Liver (tissue), 8 donors: ENCODE measurements at regions not wholly inside any gene's neighbourhood (a gene's known extent, or its start where the extent isn't known, plus 50 kb on each side); places are given as distances from the start of the nearest gene placed in this dataset.

Experiments
- DNase-seq: peaks from one replicate; pipeline ENCODE4 v3.0.0-alpha.2; 2017; ENCODE audit warnings: low spot score
- H3K27ac ChIP-seq, 2 donors: one replicate each; pipeline ENCODE4 v1.7.0; 2013; ENCODE audit warnings: inconsistent platforms in 2 of 2, low read length in 2 of 2, control low read depth in 1 of 2, low read depth in 1 of 2, mild to moderate bottlenecking in 1 of 2
- H3K27me3 ChIP-seq, 4 donors: one replicate each; pipeline versions ENCODE4 v1.6.1 to v1.7.0; 2013; ENCODE audit warnings: low read length in 3 of 4, inconsistent platforms in 1 of 4, mild to moderate bottlenecking in 1 of 4, moderate library complexity in 1 of 4; ENCODE audit not compliant: control insufficient read depth in 4 of 4, insufficient read depth in 4 of 4
- H3K36me3 ChIP-seq, 4 donors: one replicate each; pipeline versions ENCODE4 v1.6.1 to v1.7.0; 2013; ENCODE audit warnings: low read length in 3 of 4, mild to moderate bottlenecking in 3 of 4, low read depth in 1 of 4, moderate library complexity in 1 of 4; ENCODE audit not compliant: control insufficient read depth in 4 of 4, insufficient read depth in 3 of 4
- H3K4me1 ChIP-seq, 4 donors: one replicate each; pipeline versions ENCODE4 v1.6.1 to v1.7.0; 2013; ENCODE audit warnings: low read length in 3 of 4, mild to moderate bottlenecking in 3 of 4, moderate library complexity in 1 of 4; ENCODE audit not compliant: control insufficient read depth in 4 of 4, insufficient read depth in 4 of 4
- H3K4me3 ChIP-seq, 3 donors: one replicate each; pipeline versions ENCODE4 v1.6.1 to v1.7.0; 2013; ENCODE audit warnings: low read length in 3 of 3, control low read depth in 1 of 3, low read depth in 1 of 3, mild to moderate bottlenecking in 1 of 3
- H3K9ac ChIP-seq, 2 donors: one replicate each; pipeline ENCODE4 v1.7.0; 2013; ENCODE audit warnings: low read length in 2 of 2, mild to moderate bottlenecking in 2 of 2, moderate library complexity in 2 of 2, control low read depth in 1 of 2, low read depth in 1 of 2
- H3K9me3 ChIP-seq, 4 donors: one replicate each; pipeline versions ENCODE4 v1.6.1 to v1.7.0; 2013; ENCODE audit warnings: low read length in 3 of 4; ENCODE audit not compliant: control insufficient read depth in 4 of 4
- ATF3 ChIP-seq: IDR thresholded peaks from 2 replicates; pipeline ENCODE4 v1.6.1; 2016; ENCODE audit warnings: antibody characterized with exemption
- CTCF ChIP-seq: fragments of 150-350 bp; IDR thresholded peaks from 2 replicates; pipeline ENCODE4 v1.5.1; 2017; ENCODE audit warnings: improper control_type of control experiment, low read depth, low read length; ENCODE audit not compliant: missing input control
- EGR1 ChIP-seq, 2 donors: IDR thresholded peaks; 2 replicates each; pipeline ENCODE4 v1.6.1; 2016 to 2018; ENCODE audit warnings: antibody characterized with exemption in 2 of 2, low read depth in 2 of 2
- FOXA1 ChIP-seq: IDR thresholded peaks from 2 replicates; pipeline ENCODE4 v1.6.1; 2016; ENCODE audit warnings: antibody characterized with exemption
- FOXA2 ChIP-seq: IDR thresholded peaks from 2 replicates; pipeline ENCODE4 v1.6.1; 2016; ENCODE audit warnings: antibody characterized with exemption
- GABPA ChIP-seq, 2 donors: IDR thresholded peaks in 1 of 2; conservative IDR thresholded peaks in 1 of 2; 2 replicates each; pipeline ENCODE4 v1.6.1; 2016; ENCODE audit warnings: antibody characterized with exemption in 2 of 2, mild to moderate bottlenecking in 1 of 2, moderate library complexity in 1 of 2
- HNF4A ChIP-seq, 2 donors: conservative IDR thresholded peaks; 2 replicates each; pipeline ENCODE4 v1.6.1; 2016; ENCODE audit warnings: antibody characterized with exemption in 2 of 2, mild to moderate bottlenecking in 2 of 2
- HNF4G ChIP-seq: IDR thresholded peaks from 2 replicates; pipeline ENCODE4 v1.6.1; 2016; ENCODE audit warnings: antibody characterized with exemption
- JUND ChIP-seq, 2 donors: IDR thresholded peaks; 2 replicates each; pipeline ENCODE4 v1.6.1; 2016; ENCODE audit warnings: antibody characterized with exemption in 2 of 2
- MAX ChIP-seq: IDR thresholded peaks from 2 replicates; pipeline ENCODE4 v1.6.1; 2016; ENCODE audit warnings: antibody characterized with exemption
- NR2F2 ChIP-seq: IDR thresholded peaks from 2 replicates; pipeline ENCODE4 v1.6.1; 2016; ENCODE audit warnings: antibody characterized with exemption
- RAD21 ChIP-seq, 2 donors: IDR thresholded peaks; 2 replicates each; pipeline ENCODE4 v1.6.1; 2016; ENCODE audit warnings: antibody characterized with exemption in 2 of 2, mild to moderate bottlenecking in 2 of 2
- REST ChIP-seq: IDR thresholded peaks from 2 replicates; pipeline ENCODE4 v1.6.1; 2016; ENCODE audit warnings: antibody characterized with exemption, mild to moderate bottlenecking
- RXRA ChIP-seq, 2 donors: IDR thresholded peaks; 2 replicates each; pipeline ENCODE4 v1.6.1; 2017 to 2018; ENCODE audit warnings: antibody characterized with exemption in 2 of 2, mild to moderate bottlenecking in 1 of 2
- SP1 ChIP-seq: IDR thresholded peaks from 2 replicates; pipeline ENCODE4 v1.6.1; 2018; ENCODE audit warnings: antibody characterized with exemption, mild to moderate bottlenecking
- TAF1 ChIP-seq: conservative IDR thresholded peaks from 2 replicates; pipeline ENCODE4 v1.6.1; 2016; ENCODE audit warnings: antibody characterized with exemption, mild to moderate bottlenecking
- YY1 ChIP-seq: IDR thresholded peaks from 2 replicates; pipeline ENCODE4 v1.6.1; 2016; ENCODE audit warnings: antibody characterized with exemption, mild to moderate bottlenecking
- ZBTB33 ChIP-seq: IDR thresholded peaks from 2 replicates; pipeline ENCODE4 v1.6.1; 2016; ENCODE audit warnings: antibody characterized with exemption
- WGBS: extraction: QIAGEN DNeasy Blood & Tissue Kit; methylation state at CpG from one replicate; pipeline ENCODE4 v1.1.7; 2013; 5-methylcytosine and 5-hydroxymethylcytosine counted together
- donor health status: healthy.
- donor health status: healthy.
- donor health status: healthy.
- donor health status: healthy.
- donor health status: healthy.

GRCh38 chr16:66190411-66190810, 176.1 kb upstream of the CDH5 start:
- Histone ChIP-seq H3K4me3 (no peak overlapping the region), H3K9ac (no peak overlapping the region), H3K4me1 (no peaks in the 10 kb centered on the region), H3K9me3 (no peaks in the 10 kb centered on the region), H3K36me3 (no peaks in the 10 kb centered on the region), H3K27ac (no peak overlapping the region), H3K27me3 (peaks cover 0 to 2% (median 0%) of the 10 kb centered on the region in 4 donors)
- TF ChIP-seq JUND (IDR thresholded peaks at IDR 0.05) (no peak), MAX (no peak), CTCF (no peak), FOXA2 (no peak), RXRA (IDR thresholded peaks at IDR 0.05) (no peak), TAF1 (no peak), FOXA1 (no peak), ATF3 (no peak), NR2F2 (no peak), HNF4A (conservative IDR thresholded peaks at IDR 0.05) (no peak), REST (no peak), SP1 (no peak), YY1 (no peak), RAD21 (IDR thresholded peaks at IDR 0.05) (no peak), GABPA (IDR thresholded peaks at IDR 0.05 in 1 of 2, conservative IDR thresholded peaks at IDR 0.05 in 1 of 2) (no peak), HNF4G (no peak), EGR1 (IDR thresholded peaks at IDR 0.05; ENCODE audit: low read depth in 2 of 2) (no peak), ZBTB33 (no peak)
- no peak for DNase-seq
- 81% methylated on average over 1 of the region's 1 CpG for WGBS

GRCh38 chr16:66189951-66190350, 176.5 kb upstream of the CDH5 start:
- WGBS: 80% methylated on average over 4 of the region's 4 CpGs
- no peak overlapping the region for H3K27ac ChIP-seq
- H3K4me1 ChIP-seq: no peaks in the 10 kb centered on the region
- H3K9me3 ChIP-seq: no peaks in the 10 kb centered on the region
- no peak overlapping the region for H3K4me3 ChIP-seq
- no peak overlapping the region for H3K9ac ChIP-seq
- no peak for DNase-seq
- no peaks in the 10 kb centered on the region for H3K36me3 ChIP-seq
- peaks cover 0 to 2% (median 0%) of the 10 kb centered on the region in 4 donors for H3K27me3 ChIP-seq
- no peak for TF ChIP-seq GABPA (IDR thresholded peaks at IDR 0.05 in 1 of 2, conservative IDR thresholded peaks at IDR 0.05 in 1 of 2)
- TF ChIP-seq RAD21 (IDR thresholded peaks at IDR 0.05): no peak
- no peak for TF ChIP-seq JUND (IDR thresholded peaks at IDR 0.05)
- TF ChIP-seq YY1: no peak
- TF ChIP-seq ATF3: no peak
- no peak for TF ChIP-seq REST
- no peak for TF ChIP-seq FOXA2
- TF ChIP-seq MAX: no peak
- TF ChIP-seq NR2F2: no peak
- no peak for TF ChIP-seq CTCF
